Astrocyte (in vitro differentiated cells and primary cell): ENCODE measurements at regions not wholly inside any gene's neighbourhood (a gene's known extent, or its start where the extent isn't known, plus 50 kb on each side); places are given as distances from the start of the nearest gene placed in this dataset.
A peak's percentile ranks its signal among the peaks of the same experiment; 100 is the strongest.

ENCODE experiments used
- DNase-seq: peaks from one replicate; pipeline ENCODE4 v3.0.0-alpha.2; 2010; ENCODE audit warnings: low read depth
- FAIRE-seq: peaks from 2 replicates; lab custom pipeline; 2011; peaks lifted over from hg19 to GRCh38; lab: Jason Lieb, UNC
- H2AFZ ChIP-seq: 2 replicates; pipeline ENCODE4 v1.6.0; 2012; ENCODE audit warnings: low read depth, low read length, inconsistent platforms
- H3K27ac ChIP-seq: 2 replicates; pipeline ENCODE4 v1.5.1; 2011; ENCODE audit warnings: low read depth, low read length, inconsistent platforms
- H3K27me3 ChIP-seq: 2 replicates; pipeline ENCODE4 v1.6.0; 2011; ENCODE audit warnings: low read length, inconsistent platforms; ENCODE audit not compliant: insufficient read depth
- H3K36me3 ChIP-seq: 2 replicates; pipeline ENCODE4 v1.5.1; 2011; ENCODE audit warnings: low read length, inconsistent platforms; ENCODE audit not compliant: insufficient read depth
- H3K4me1 ChIP-seq: 2 replicates; pipeline ENCODE4 v1.5.1; 2011; ENCODE audit warnings: low read length, inconsistent platforms; ENCODE audit not compliant: insufficient read depth
- H3K4me2 ChIP-seq: 2 replicates; pipeline ENCODE4 v1.6.0; 2012; ENCODE audit warnings: low read length, inconsistent platforms
- H3K4me3 ChIP-seq: 2 replicates; pipeline ENCODE4 v1.5.1; 2011; ENCODE audit warnings: low read depth, mild to moderate bottlenecking, low read length, inconsistent platforms; ENCODE audit not compliant: insufficient read depth
- H3K79me2 ChIP-seq: 2 replicates; pipeline ENCODE4 v1.6.0; 2012; ENCODE audit warnings: mild to moderate bottlenecking, low read length, inconsistent platforms; ENCODE audit not compliant: insufficient read depth
- H3K9ac ChIP-seq: 2 replicates; pipeline ENCODE4 v1.6.0; 2012; ENCODE audit warnings: mild to moderate bottlenecking, low read length, inconsistent platforms
- H3K9me3 ChIP-seq: 2 replicates; pipeline ENCODE4 v1.5.1; 2012; ENCODE audit warnings: low read depth, mild to moderate bottlenecking, low read length, inconsistent platforms; ENCODE audit not compliant: insufficient read depth
- H4K20me1 ChIP-seq: 2 replicates; pipeline ENCODE4 v1.6.0; 2012; ENCODE audit warnings: low read length, inconsistent platforms; ENCODE audit not compliant: insufficient read depth
- H3K27ac Mint-ChIP-seq: one replicate; pipeline ENCODE4 v1.8.0; 2021; ENCODE audit warnings: mild to moderate bottlenecking, mixed read lengths; ENCODE audit not compliant: unreplicated experiment
- H3K27me3 Mint-ChIP-seq: one replicate; pipeline ENCODE4 v1.8.0; 2021; ENCODE audit warnings: low read depth, mixed read lengths; ENCODE audit not compliant: unreplicated experiment
- H3K36me3 Mint-ChIP-seq: one replicate; pipeline ENCODE4 v1.8.0; 2021; ENCODE audit warnings: low read depth, mixed read lengths; ENCODE audit not compliant: unreplicated experiment
- H3K4me1 Mint-ChIP-seq: one replicate; pipeline ENCODE4 v1.8.0; 2021; ENCODE audit warnings: low read depth, mixed read lengths; ENCODE audit not compliant: unreplicated experiment
- H3K4me3 Mint-ChIP-seq: one replicate; pipeline ENCODE4 v1.8.0; 2021; ENCODE audit warnings: mild to moderate bottlenecking, moderate library complexity, mixed read lengths; ENCODE audit not compliant: unreplicated experiment
- H3K9me3 Mint-ChIP-seq: one replicate; pipeline ENCODE4 v1.8.0; 2021; ENCODE audit warnings: mild to moderate bottlenecking, mixed read lengths; ENCODE audit not compliant: unreplicated experiment
- CTCF ChIP-seq: IDR thresholded peaks from 2 replicates; pipeline ENCODE4 v1.5.1; 2011; ENCODE audit warnings: low read depth, mild to moderate bottlenecking, inconsistent platforms, low read length, moderate library complexity; ENCODE audit not compliant: insufficient read depth
- EZH2 ChIP-seq: IDR thresholded peaks from 2 replicates; pipeline ENCODE4 v1.6.1; 2012; ENCODE audit warnings: mild to moderate bottlenecking, low read length, inconsistent platforms; ENCODE audit not compliant: insufficient read depth

GRCh38 chr11:95570845-95571244, 218.7 kb downstream of the FAM76B start:
- H3K4me2 ChIP-seq = no peak overlapping the region
- FAIRE-seq (no peak), DNase-seq (no peak)
- H3K4me1 ChIP-seq = no peaks in the 10 kb centered on the region
- H2AFZ ChIP-seq = no peak overlapping the region
- no peaks in the 10 kb centered on the region for H4K20me1 ChIP-seq
- no peak overlapping the region for H3K4me3 ChIP-seq
- H3K27ac Mint-ChIP-seq = no peak overlapping the region
- no peak overlapping the region for H3K27ac ChIP-seq
- H3K36me3 ChIP-seq = no peaks in the 10 kb centered on the region
- H3K27me3 ChIP-seq = no peaks in the 10 kb centered on the region
- H3K36me3 Mint-ChIP-seq = no peaks in the 10 kb centered on the region
- H3K9me3 Mint-ChIP-seq = peaks cover 17% of the 10 kb centered on the region
- TF ChIP-seq EZH2 = no peak
- TF ChIP-seq CTCF = no peak
- H3K27me3 Mint-ChIP-seq = no peaks in the 10 kb centered on the region
- no peak overlapping the region for H3K4me3 Mint-ChIP-seq
- H3K79me2 ChIP-seq = no peaks in the 10 kb centered on the region
- H3K9ac ChIP-seq = no peak overlapping the region
- H3K4me1 Mint-ChIP-seq = peaks cover 8% of the 10 kb centered on the region
- peaks cover 5% of the 10 kb centered on the region for H3K9me3 ChIP-seq

- FAIRE-seq = no peak
- no peak overlapping the region for H3K4me3 Mint-ChIP-seq
- H3K79me2 ChIP-seq = no peaks in the 10 kb centered on the region
- H3K27ac Mint-ChIP-seq = peak overlapping the region; percentile 6
- no peak for TF ChIP-seq EZH2
- no peak for TF ChIP-seq CTCF
- no peaks in the 10 kb centered on the region for H3K27me3 Mint-ChIP-seq
- peaks cover 17% of the 10 kb centered on the region for H3K9me3 Mint-ChIP-seq
- H3K4me1 Mint-ChIP-seq = peaks cover 10% of the 10 kb centered on the region
- no peak for DNase-seq
- H3K27ac ChIP-seq = no peak overlapping the region
- no peak overlapping the region for H2AFZ ChIP-seq
- no peak overlapping the region for H3K4me3 ChIP-seq
- no peak overlapping the region for H3K4me2 ChIP-seq
- no peaks in the 10 kb centered on the region for H3K36me3 ChIP-seq
- no peak overlapping the region for H3K9ac ChIP-seq
- no peaks in the 10 kb centered on the region for H4K20me1 ChIP-seq
- no peaks in the 10 kb centered on the region for H3K36me3 Mint-ChIP-seq
- H3K27me3 ChIP-seq = no peaks in the 10 kb centered on the region
- peaks cover 5% of the 10 kb centered on the region for H3K9me3 ChIP-seq
- H3K4me1 ChIP-seq = no peaks in the 10 kb centered on the region
These were observed 220.4 kb downstream of the FAM76B start for GRCh38 chr11:95569207-95569606.

- Histone ChIP-seq H3K27me3 (no peaks in the 10 kb centered on the region), H3K36me3 (no peaks in the 10 kb centered on the region), H3K4me2 (no peak overlapping the region), H3K9ac (no peak overlapping the region), H3K4me3 (no peak overlapping the region), H3K4me1 (no peaks in the 10 kb centered on the region), H4K20me1 (no peaks in the 10 kb centered on the region), H3K9me3 (peaks cover 5% of the 10 kb centered on the region), H2AFZ (no peak overlapping the region), H3K27ac (no peak overlapping the region), H3K79me2 (no peaks in the 10 kb centered on the region)
- DNase-seq (no peak), FAIRE-seq (no peak)
- no peak overlapping the region for H3K27ac Mint-ChIP-seq
- H3K4me3 Mint-ChIP-seq = no peak overlapping the region
- no peak for TF ChIP-seq EZH2
- no peak for TF ChIP-seq CTCF
- H3K27me3 Mint-ChIP-seq = no peaks in the 10 kb centered on the region
- peaks cover 15% of the 10 kb centered on the region for H3K4me1 Mint-ChIP-seq
- peaks cover 17% of the 10 kb centered on the region for H3K9me3 Mint-ChIP-seq
- no peaks in the 10 kb centered on the region for H3K36me3 Mint-ChIP-seq
These were observed 221.3 kb downstream of the FAM76B start for GRCh38 chr11:95568281-95568680.
